ENCODE measurements at regions not wholly inside any gene's neighbourhood (a gene's known extent, or its start where the extent isn't known, plus 50 kb on each side); places are given as distances from the start of the nearest gene placed in this dataset.

DNA sequence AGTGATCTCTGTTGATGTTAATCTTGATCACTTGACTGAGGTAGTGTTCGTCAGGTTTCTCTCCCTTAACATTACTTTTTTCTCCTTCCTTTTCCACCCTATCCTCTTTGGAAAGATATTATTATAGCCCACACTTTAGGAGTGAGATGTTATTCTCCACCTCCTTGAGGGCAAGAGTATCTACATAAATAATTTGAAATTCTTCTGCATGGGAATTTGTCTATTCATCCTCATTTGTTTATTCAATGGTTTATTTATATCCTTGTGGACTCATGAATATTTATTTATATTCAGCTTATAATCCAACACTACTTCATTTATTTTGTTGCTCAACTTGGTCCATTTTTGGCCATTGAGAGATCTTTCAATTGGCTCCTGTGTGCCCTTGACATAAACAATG lies 750.4 kb downstream of the EPHA4 start:
- TF ChIP-seq, protein P1, sequence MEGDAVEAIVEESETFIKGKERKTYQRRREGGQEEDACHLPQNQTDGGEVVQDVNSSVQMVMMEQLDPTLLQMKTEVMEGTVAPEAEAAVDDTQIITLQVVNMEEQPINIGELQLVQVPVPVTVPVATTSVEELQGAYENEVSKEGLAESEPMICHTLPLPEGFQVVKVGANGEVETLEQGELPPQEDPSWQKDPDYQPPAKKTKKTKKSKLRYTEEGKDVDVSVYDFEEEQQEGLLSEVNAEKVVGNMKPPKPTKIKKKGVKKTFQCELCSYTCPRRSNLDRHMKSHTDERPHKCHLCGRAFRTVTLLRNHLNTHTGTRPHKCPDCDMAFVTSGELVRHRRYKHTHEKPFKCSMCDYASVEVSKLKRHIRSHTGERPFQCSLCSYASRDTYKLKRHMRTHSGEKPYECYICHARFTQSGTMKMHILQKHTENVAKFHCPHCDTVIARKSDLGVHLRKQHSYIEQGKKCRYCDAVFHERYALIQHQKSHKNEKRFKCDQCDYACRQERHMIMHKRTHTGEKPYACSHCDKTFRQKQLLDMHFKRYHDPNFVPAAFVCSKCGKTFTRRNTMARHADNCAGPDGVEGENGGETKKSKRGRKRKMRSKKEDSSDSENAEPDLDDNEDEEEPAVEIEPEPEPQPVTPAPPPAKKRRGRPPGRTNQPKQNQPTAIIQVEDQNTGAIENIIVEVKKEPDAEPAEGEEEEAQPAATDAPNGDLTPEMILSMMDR (IDR thresholded peaks at IDR 0.05): no peak
- no peak for TF ChIP-seq POLR2A (IDR thresholded peaks at IDR 0.05)
- TF ChIP-seq POLR2AphosphoS5 (IDR thresholded peaks at IDR 0.05; ENCODE audit: insufficient read depth in 1 of 2, low read depth in 1 of 2): no peak
